LHCN-M2 (cell line): ENCODE measurements at regions not wholly inside any gene's neighbourhood (a gene's known extent, or its start where the extent isn't known, plus 50 kb on each side); places are given as distances from the start of the nearest gene placed in this dataset.

ENCODE experiments used
- DNase-seq: peaks from one replicate; pipeline ENCODE4 v3.0.0-alpha.2; 2012; ENCODE audit warnings: low read depth

DNA sequence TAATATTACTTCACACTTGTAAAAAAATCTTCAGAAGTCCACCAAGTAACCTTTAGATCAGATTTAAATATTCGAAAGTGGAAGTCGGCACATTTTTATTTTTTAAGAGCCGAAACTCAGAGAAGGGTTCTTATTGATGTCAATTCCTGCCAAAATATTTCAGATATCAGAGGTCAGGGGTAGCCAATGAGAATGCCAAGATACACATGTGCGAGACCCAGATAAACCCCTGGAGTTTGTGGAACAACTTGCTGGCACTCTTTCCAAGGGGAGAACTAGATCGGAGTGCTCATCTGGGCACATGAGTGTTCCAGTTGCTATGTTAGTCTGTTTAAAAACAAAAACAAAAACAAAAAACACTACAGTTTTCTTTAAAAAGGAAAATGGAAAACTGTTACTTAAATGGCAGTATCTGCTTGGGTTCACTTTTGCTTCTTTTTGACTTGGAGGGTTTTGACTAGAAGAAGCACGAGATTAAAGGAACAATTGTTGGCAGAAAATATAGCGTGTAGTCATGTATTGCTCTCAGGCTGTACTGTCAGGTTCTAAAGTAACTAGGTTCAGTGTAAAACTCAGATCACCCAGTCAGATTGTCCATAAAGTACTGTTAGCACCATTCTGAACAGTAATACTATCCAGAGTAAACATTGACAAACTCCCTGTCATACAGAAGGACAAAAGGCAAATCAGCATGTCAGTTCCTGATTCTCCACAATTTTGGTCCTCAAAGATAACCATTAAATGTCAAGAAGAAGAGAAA, 188.0 kb upstream of the PACRGL start:
- DNase-seq: no peak

DNA sequence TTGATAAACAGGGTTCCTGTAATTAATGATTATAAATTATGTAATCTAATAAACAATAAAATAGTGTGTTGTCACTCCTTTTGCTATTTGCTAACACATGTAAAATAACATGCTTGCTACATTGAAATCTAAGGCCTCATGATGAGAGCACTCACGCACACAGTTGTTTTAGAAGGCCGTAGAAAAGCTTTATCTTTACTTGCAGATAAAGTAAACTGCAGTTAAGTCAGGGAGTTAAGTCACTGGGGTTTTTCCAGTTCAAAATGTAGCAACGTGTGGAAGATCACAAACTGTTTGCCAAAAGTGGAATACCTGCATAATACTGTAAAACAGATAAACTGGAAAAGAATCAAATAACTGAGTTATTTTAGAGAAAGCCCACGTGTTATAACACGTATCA, 187.3 kb upstream of the PACRGL start:
- DNase-seq: no peak

DNA sequence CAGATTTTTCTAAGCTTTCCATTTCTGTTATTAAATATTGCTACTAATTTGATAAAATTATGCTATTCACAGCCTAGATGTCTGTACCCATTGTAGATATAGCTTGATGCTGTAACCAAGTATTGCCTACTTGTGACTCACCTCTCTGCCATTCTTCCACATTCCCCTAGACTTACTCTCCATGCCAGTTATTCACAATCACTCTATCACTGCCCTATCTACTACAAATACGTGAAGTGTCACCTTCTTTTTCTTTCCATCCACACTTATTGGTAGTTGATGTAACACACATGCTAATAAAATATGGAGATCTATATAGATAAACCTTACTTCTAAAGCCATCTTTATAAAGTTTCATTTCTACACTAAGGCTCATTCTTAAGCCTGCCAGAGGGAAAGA, 179.4 kb upstream of the PACRGL start:
- DNase-seq: peak; percentile 77

DNA sequence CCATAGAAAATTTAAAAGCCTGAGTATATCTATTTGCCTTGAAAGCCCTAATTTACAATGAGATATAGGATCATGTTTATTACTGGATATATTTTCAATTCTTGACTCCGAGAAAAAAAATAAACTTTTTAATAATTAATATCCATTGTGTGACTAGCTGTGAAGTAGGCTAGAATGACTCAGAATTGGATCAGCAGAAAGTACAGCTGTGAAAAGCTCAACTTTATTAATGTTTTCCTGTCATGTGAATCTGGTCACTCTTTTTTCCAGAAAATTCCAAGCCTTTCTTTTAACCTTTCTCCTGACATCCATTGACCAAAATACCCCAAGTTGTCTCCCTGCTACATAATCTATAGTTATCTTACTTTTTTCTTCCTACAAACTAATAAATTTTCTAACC, 171.8 kb upstream of the PACRGL start:
- peak; percentile 80 for DNase-seq

DNA sequence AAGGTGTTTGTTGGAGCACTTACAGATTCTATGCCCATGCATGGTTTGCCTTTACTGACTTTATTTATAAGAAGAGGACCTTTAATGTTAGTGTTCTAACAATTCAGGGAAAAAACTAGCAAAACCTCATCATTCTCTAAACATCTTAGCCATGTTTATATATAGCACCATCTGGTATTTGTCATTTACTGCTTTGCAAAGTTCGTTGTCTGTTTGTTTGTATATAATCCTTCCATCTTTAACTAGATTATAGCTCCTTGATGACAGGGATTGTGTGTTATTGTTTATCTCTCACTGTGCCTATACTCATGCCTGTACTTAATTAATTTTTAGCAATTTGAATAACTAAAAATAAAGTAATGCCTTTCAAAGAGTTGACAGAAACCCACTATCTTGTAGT, 170.6 kb upstream of the PACRGL start:
- no peak for DNase-seq

DNA sequence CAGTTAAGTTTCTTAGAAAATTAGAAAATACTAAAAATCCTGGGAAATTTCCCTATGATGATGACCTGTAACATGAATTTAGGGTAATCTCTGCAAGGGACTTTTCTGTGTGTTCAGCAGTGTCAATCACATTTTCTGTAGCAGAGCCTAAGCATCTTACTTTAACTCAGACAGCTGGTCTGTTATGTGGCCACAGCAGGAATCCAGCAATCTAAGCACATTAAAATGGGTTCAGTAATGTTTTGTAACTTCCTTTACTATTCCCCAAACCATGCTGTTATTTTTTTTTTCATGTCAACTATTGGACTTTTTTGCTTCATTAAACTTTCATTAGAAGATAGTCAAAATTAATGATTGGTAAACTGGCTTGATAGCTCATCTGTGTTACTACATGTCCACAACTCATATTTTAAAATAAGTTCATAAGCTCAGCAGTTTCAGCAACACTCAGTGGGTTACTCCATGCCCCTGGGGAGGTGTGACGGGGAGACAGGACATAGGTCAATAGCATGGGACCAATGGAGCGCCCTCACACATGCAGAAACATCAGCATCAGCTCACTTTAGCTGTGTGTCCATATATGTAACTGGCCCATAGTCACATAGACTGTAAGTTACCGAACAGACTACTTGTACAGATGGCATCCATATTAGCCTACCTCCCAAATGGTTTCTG, 168.0 kb upstream of the PACRGL start:
- peak; percentile 73 for DNase-seq

DNA sequence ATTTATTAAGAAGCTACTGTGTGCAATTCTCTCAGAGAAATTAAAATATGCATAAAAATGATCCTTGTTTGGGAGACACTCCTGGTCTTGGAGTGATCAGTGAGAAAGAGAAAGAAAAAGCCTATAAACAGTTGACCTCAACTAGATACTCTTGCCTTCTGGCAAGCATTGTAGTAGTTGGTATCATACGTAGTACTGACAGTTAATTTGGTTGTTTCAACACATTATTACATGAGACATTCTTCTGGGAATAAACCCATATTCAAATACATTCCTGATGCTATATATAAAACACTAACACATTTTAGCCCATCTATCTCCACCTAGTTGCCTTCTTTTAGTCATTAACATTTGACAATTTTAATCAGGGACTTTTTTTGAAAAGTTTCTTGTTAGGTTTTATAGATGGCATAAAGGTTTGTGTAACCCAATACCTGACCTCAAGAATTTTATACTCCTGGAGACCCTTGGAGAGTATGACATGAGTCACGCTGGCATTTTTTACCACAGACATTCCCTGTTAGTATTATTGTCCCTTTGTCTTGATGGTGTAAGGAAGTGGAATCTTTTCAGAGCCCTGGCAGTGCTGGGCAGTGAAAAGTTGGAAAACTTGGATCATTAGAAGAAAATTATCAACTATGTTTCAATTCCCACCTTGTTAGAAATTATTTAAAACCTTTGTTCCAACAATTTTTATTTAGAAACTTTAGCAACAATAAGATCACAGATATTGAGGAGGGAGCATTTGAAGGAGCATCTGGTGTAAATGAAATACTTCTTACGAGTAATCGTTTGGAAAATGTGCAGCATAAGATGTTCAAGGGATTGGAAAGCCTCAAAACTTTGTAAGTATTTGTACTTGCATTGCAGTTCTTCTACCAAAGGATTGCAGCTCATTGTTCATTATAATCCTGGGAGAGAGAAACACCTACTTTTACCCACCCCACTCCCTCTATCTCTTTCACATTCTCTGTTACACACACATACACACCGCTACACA, 167.1 kb upstream of the PACRGL start:
- peak; percentile 93 for DNase-seq

DNA sequence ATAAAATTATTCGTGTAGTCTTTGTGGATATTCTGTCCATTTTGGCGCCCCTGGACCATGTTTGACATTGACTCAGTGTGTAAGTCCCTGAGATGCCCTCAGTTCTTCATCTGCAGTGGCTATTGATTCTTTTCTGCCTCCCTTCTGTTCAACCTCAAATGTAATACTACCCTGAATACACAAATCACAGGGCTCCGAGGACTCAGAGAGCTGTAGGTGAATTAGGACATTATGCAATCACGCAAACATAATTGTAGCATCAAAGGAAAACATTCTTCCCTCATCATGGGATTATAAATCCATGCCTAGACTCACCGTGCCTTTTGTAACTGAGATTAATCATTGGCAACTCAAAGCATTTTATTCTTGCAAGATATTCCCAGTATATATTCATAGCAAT, 161.4 kb upstream of the PACRGL start:
- no peak for DNase-seq

DNA sequence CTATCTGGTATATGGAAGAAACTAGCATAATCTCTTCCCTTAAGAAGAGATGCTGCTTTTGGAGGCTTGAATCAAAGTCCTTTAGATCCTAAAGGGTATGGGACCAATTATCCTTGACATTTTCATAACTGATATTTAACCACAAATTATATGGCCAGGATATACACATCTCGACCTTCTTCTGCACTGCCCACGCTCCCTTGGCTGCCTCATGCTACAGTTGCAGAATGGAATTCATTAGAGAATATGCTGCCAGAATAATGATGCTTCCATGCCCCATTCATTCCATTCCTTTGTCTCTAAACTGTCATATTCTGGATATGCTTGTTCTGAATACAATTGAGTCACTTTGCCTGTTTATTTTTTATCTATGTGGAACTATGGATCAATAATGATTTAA, 157.1 kb upstream of the PACRGL start:
- no peak for DNase-seq

DNA sequence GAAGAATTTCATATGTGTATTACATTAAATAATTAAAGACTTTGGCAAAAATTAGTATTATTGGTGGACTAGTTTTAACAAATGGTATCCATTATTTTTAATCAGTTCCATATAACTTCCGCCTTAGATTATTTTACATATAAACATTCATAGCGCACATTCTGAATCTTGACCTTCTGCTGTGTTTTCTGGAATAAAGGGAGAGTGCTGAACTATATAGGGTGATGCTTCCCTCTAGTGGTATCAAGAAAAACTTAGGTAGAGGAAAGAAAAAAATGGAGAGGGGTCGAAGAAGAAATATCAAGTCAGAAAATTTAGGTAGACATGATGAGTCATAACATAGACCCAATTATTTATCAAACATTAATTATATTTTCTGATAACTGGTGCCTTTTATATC, 155.6 kb upstream of the PACRGL start:
- peak; percentile 45 for DNase-seq

DNA sequence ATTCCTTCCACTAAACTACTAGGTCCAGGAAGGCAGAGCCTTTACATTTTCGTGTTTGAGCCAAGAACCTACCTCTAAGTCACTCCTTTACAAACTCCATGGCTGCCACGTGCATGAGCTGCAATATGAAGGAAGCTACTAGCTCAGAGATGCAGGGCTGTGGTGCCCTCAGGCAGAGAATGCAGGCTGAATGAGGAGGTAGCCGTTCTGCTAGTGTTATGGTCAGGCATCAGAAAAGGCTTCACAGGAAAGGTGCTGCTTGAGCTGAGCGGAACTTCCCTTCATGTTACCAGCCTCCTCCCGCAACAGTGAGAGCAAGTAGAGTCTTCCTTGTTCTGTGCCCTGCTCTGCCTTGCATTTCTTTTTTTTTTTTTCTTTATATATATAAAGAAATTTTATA, 148.3 kb upstream of the PACRGL start:
- DNase-seq: no peak

DNA sequence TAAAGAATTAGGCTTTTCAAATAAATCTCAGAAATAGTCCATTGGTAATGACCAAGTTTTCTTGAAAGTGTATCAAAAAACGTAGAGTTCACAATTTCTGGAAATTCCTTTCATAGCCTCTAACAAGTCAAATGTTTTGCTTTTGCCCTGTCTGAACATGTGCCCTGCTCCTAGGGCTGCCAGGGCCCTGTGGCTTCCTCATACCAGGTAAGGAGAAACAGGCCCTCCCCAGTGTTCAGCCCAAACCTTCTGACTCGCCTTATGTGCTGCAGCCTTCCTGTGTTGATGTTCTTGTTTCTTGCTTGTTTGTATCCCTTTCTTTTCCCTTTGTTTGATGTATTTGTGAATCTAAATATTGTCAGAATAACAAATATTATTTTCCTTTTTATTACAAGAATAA, 146.1 kb upstream of the PACRGL start:
- no peak for DNase-seq

DNA sequence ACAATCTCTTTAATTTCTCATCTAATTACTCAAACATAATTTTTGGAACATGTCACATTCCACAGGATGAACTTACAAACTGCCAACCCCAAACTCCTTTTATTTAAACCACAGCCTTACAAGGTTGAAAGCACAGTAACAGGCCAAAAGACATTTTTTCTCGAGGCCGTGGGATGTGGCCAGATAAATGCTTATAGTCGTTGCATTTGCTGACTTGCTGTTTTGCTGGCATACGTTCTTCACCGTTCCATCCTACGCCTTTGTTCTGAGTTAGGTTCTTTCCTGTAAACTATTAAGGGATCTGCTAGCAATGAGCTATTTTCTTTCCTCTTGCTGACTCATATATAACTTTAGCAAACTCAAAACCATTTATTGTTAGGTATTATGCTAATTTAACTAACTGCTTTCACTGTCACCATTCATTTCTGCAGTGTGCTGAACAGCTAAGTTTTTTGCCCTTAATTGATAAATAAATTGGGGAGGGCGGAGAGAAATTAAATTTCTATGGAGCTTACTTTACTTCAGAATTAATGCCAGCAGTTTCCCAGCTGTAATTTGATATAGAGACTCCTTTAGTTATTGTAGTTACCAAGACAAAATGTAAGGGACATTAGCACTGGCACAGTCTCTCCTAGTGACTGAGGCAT, 135.1 kb upstream of the PACRGL start:
- DNase-seq: peak; percentile 2

DNA sequence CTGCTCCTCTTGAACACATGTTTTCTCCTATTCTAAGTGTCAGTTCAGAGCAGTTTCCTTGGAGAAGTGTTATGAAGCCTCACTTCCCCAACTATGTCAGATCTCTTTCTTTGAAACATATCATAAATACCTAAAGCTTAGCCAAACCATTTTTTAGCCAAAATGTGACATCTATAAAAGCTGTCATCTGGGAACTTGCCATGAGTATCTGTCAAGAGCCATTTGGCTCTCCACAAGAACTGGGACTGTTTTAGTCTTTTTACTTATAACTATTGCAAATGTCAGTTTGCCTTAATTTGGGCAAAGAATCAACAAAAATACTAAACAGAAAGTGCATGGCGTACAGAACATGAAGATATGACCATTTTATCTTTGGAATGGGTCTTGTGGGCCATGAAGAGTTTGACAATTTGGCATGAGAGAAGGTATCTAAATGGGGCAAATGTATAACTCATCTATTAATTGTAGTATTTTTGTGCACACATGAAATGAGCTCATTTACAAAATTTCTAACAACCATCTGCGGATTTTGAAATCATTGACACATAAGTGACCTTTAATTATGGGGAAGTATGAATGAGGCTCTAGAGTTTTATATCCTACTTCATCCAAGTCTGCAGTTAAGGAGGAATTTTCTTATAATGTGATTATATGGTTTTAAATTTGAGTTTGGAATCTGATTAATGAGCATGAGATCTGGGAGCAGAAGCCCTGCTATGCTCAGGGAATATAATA, 129.1 kb upstream of the PACRGL start:
- DNase-seq: no peak

DNA sequence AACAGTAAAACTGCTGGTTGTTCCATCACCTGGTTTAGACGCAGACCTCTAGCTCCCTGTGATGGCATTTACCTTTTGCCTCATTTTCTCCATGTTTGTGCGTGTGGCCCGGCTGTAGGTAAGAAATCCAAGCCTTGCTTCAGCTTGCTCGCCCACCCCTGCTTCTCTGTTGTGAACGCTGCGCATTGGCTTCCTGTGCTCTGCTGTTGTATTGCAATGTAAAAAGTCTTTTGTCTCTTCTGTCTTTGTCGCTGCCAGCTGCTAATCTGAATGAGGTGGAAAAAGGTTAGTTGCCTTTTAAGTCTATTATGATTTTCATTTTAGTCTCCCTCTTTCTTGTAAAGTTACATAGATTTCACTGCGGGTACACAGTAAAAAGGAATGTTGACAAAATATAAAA, 127.3 kb upstream of the PACRGL start:
- no peak for DNase-seq

DNA sequence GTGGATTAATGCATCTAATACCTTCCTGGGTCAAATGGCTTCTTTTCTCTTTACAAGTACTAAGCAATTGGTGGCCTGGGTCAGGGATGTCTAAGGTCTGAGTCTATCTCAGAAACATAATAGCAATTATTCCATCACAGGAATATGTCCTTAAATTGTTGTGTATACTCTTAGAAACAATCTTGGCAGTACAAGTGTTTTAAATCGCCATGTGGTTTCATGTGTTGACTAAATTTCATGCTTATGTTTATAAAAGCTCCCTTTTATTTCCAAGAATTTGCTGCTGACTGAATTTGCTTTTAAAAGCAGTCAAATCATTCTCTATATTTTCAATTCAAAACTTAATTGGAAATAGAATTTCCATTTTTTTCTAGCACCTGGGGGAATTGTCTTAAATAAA, 125.3 kb upstream of the PACRGL start:
- no peak for DNase-seq

DNA sequence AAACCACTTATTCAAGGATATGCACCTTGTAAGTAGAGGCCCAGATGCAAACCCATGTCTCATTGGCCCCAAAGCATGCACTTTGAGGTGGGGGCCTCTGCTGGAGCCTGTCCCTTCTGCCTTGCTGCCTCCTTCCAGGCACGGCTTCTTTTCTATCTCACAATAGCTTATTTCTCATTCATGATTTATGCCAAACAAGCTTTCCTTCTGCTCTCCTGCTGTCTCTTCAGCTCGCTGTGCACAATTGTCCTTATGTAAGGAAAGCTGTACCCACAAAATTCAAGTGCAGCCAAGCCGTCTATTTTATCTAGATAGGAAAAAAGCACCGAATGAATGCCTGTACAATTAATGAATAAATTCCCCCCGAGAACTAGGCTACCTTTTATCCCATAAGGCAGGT, 124.8 kb upstream of the PACRGL start:
- DNase-seq: no peak

DNA sequence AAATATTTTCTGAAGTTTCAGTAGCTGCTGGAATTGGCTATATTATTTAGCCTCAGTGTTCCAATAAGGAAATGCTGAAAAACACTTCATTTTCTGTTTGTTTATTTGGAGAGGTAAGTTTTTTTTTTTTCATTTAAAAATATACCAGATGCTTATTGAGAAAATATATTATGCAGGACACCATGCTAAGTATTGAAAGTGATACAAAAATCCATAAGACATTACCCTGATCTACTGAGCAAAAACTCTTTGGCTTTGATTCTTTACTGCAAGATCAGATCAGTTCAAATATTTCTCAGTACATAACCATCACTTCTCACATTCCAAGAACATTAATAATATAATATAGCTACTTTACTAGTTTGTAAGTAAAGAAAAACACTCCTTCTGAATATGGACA, 123.4 kb upstream of the PACRGL start:
- no peak for DNase-seq

DNA sequence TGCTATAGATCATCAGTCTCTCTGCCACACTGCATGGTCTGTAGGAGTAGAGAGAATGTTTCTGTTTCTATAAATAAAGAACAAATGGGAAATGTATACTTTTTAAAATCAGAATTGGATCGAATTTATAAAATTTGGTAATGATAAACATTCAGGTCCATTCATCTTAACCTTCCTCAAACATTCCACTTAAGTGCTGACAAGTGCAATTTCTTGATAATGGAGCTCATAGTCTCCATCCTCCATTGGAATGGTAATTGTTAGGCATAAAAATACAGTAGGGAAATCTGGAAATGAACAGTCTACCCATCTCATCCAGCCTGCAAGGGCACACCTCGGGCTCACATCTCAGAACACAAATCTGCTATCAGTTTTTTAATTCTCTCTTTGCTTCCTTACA, 122.6 kb upstream of the PACRGL start:
- DNase-seq: no peak

DNA sequence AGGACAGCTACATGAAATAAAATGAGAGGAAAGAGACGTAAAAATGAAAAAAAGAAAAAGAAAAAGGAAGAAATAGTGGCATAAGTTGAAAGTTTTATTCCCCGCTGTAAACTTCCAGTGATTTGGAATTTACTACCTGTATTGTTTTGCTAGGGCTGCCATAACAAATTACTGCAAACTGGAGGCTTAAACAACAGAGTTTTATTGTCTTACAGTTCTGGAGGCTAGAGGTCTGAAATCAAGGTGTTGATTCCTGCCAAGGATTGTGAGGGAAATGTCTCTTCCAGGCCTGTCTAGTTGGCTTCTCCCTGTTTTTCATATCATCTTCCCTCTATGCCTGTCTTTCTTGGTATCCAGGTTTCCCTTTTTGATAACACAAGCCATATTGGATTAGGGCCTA, 119.4 kb upstream of the PACRGL start:
- no peak for DNase-seq

DNA sequence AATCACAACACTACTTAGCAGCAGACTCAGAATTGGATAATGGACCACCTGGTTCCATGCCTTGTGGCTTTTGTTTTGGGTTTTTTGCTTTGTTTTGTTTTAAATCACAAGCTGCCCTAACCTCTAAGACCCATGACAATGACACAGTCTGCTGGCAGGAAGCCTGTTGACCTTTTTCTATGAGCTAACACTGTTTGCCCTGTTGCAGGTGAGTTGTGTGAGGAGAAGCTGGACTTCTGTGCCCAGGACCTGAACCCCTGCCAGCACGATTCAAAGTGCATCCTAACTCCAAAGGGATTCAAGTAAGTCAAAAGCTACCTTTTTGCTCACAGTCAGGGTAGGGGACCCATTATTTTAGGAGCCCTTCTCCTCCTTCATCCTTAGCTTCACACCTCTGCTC, 110.8 kb upstream of the PACRGL start:
- DNase-seq: no peak
